NCI-H345 treated with DMSO at 0.1 percent for 48 hours (cell line): ENCODE measurements at regions not wholly inside any gene's neighbourhood (a gene's known extent, or its start where the extent isn't known, plus 50 kb on each side); places are given as distances from the start of the nearest gene placed in this dataset.
A peak's percentile ranks its signal among the peaks of the same experiment; 100 is the strongest.
"Not testable (repeated sequence)": the region's sequence is repeated elsewhere in the genome, so short reads cannot be mapped to it uniquely, and the experiment has no call there.

ENCODE experiments used
- DNase-seq: peaks from one replicate; lab custom pipeline; 2025; ENCODE audit not compliant: unreplicated experiment; lab: John Stamatoyannopoulos, UW

DNA sequence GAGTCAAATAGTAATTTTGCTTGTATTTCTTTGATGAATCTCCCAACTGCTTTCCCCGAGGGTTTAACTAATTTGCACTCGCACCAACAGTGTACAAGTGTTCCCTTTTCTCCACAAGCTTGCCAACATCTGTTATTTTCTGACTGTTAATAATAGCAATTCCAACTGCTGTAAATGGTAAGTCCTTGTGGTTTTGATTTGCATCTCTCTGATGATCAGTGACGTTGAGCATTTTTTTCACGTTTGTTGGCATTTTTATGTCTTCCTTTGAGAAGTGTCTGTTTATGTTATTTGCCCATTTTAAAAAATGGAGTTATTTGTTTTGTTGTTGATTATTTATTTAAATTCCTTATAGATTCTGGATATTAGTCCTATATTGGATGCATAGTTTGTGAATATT is 399.8 kb upstream of the MAN1A1 start:
- DNase-seq, result no peak

DNA sequence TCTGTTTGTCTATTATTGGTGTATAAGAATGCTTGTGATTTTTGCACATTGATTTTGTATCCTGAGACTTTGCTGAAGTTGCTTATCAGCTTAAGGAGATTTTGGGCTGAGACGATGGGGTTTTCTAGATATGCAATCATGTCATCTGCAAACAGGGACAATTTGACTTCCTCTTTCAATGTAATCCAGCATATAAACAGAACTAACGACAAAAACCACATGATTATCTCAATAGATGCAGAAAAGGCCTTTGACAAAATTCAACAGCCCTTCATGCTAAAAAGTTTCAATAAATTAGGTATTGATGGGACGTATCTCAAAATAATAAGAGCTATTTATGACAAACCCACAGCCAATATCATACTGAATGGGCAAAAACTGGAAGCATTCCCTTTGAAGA is 399.0 kb upstream of the MAN1A1 start:
- DNase-seq, result not testable (repeated sequence)

DNA sequence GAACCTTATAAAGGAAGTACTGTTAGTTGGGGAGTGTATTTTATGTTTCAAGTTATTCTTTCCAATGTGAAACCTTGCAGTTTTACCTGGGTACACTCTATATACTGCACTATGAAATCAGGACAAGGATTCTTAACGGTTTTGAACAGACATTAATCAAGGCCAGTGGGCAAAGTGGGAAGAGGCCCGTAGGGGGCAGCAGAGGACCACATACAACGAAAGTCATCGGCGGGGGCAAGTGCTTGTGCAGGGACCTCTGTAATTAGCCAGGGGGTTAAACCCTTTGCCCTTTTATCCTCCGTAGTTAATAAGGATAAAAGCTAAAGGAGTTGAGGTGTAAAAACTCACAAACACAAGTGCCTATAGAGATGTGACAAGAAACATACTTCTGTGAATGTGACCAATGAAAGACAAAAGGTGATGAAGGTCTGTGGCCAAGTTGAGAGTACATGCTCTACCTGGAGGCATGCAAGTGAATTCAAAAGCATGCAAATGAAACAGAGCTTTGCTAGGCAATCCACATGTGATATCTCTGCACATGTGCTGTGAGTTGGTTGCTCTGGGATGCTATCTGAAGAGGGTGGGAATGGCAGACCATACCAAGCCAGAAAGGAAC is 392.7 kb upstream of the MAN1A1 start:
- DNase-seq, result peak; percentile 30

DNA sequence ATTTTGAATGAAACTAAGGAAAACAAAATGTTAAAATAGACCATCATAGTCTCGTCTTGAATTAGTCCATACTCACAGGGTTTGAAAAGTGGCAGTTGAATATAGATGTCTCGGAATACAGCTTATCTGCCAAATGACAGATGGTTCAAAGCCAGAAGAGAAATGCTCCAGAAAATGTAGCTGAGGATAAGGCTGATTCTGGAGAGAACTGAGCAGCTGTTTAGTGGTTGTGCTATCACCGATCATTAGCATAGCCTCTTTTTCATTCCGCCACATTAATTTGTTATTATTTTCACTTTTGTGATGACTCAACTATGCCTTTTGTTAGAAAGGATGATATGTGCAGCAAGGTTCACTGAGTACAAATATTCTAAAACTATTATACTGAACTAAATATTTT is 390.2 kb upstream of the MAN1A1 start:
- no peak for DNase-seq

DNA sequence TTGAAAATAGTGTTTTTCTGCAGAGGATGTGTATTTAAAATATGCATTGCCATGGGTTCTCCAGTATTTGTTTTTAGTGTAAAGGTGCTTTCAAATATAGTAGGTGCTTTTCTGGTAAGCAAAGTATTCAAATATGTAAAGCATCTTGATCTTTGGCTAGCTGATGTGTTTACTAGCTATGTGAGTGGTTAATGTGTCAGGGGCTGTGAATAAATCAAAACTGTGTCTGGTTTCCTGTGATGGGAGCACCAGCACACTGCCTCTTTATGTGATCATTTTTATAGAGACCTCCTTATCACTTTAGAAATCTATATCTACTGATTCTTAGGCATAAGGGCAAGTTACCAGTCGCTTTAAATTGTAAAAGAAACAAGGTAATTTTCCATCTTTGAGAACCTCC is 388.9 kb upstream of the MAN1A1 start:
- DNase-seq, result no peak

DNA sequence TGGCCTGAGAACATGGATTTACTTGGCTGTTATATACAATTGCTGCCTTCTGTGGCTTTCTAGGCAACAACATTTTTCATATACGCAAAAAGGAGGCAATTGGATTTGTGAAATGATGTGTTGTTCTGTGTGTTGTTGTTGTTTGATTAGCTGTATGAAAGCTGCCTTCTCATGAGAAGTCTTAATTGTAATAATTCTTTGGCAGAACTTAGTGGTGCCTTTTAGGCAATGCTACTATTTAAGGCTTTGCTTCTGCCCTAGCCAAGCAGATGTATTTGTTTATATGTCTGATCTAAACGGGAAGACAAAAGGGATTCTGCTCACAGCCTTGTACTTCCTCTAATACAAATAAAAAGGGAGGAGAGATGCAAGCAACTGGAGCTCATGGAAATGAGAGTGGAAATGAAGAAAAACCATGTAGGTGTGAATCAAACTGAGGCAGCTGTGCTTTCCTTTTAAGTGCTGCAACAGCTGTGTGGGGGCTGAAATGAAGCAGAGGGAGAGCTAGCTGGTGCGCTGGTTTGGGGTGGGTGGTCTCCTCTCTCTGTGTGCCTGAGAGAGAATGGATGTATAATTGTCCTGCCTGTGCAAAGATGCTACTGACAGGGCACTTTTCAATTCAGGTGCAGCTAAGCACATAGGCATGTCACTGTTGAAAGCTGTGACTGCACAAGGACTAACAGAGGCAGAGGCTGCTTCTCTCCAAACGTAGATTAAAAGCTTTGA is 386.9 kb upstream of the MAN1A1 start:
- DNase-seq, result no peak

DNA sequence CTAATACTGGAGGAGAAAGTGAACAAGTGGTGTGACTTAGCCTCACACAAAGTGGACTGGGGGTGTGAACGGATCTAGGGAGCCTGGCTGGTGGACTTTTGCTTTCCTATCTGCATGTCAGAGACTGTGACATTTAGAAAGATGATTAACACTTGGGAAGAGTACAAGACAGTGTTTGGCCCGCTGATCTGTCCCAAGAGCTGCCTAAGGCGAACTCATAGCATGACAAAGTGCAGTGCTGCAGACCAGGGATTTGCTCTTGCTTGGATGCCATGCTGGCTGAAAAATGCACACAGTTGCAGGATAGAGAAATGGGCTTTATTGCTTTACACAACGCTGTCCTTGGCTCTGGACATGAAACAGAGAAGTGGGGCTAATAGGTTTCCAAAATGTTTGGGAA is 386.0 kb upstream of the MAN1A1 start:
- DNase-seq, result no peak

DNA sequence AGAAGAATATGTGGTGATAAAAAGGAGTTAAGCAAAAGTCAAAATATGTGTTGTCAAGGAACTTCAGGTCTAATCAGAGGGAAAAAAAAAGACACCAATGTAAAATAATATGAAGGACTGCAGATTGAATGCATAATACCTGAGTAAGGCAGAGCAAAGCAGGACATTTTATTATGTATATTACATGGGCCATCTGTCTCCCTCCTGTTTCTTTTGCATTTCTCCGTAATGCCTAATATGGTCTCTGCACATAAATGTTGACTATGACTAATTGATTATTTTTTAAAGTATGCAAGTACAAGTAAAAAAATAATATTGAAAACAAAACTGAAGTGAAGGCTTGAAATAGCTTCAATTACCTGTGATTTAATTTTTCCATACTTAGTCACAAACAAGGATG is 384.7 kb upstream of the MAN1A1 start:
- no peak for DNase-seq

DNA sequence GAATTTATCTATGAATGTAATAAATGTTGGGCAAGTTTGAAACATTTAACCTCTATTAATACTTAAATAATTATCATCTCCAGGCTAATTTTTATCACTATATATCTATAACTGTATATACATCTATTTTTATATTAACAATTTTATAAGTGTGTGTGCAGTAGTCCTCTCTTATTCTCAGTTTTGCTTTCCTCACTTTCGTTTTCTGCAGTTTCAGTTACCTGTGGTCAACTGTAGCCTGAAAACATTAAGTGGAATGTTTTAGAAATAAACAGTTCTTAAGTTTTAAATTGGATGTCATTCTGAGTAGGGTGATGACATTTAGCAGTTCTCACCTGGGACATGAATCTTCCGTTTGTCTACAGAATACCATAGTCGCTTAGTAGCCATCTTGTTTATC is 379.4 kb upstream of the MAN1A1 start:
- DNase-seq, result no peak

DNA sequence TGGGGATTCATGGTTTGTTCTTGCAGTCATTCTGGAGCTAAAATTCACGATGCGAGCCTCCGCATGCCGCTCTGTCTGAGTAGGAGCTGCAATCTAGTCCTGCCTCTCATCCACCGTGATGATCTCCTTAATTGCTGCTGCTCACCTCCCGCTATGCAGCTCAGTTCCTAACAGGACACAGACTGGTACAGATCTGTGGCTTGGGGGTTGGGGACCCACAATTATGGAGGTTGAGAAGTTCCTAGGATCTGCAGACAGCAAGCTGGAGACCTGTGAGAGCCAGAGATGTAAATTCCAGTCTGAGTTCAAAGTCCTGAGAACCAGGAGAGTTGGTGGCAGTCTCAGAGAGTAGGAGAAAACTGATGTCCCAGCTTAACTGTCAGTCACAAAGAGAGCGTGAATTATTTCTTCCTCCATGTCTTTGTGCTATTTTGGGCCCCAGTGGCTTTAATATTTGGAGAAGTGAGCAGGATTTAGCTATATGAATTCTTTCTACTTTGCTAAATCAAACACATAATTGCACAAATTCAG is 378.7 kb upstream of the MAN1A1 start:
- no peak for DNase-seq

DNA sequence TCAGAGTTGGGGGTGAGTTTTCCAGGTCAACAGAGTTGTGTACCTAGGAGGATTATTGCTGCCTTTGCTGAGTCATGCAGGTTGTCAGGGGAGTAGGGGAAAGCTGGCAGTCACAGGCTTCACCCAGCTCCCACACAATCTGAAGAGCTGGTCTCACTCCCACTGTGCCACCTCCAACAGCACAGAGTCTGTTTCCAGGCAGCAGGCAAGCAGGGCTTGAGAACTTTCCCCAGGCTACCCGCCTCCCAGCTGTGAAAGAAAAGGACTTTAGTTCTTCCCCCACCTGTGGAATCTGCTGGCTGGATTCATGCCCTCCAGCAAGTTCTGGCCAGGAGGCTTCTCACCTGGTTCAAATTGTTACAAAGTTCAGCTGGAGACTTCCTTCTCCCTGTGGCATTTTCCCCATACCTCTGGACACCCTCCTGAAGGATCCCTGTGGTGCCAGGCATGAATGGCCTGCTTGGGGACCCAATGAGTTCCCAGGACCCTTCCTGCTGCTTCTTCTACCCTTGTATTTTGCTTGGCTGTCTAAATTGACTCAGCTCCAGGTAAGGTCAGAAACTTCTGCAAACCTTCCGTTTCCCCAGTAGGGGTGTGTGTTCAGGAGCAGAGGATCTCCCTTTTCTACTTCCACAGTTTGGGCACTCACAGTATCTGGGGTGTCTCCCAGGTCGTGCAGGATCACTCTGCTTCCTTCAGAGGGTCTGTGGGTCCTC is 378.1 kb upstream of the MAN1A1 start:
- no peak for DNase-seq

DNA sequence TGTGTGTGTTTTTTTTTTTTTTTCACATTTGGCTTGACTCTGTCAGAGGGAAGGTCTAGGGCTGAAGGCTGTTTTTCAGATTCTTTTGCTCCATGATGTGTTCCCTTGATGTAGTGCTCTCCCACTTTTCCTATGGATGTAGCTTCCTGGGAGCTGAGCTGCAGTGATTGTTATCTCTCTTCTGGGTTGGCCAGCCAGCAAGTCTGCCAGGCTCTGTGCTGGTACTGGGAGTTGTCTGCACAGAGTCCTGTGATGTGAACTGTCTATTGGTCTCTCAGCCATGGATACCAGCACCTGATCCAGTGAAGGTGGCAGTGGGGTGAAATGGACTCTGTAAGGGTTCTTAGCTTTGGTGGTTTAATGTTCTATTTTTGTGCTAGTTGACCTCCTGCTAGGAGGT is 377.4 kb upstream of the MAN1A1 start:
- not testable (repeated sequence) for DNase-seq

DNA sequence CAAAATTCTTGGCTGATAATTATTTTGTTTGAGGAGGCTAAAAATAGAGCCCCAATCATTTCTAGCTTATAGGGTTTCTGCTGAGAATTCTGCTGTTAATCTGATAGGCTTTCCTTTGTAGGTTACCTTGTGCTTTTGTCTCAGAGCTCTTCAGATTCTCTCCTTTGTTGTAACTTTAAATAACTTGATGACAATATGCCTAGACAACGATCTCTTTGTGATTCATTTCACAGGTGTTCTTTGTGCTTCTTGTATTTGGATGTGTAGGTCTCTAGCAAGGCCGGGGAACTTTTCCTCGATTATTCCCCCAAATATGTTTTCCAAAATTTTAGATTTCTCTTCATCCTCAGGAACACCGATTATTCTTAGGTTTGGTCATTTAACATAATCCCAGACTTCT is 376.5 kb upstream of the MAN1A1 start:
- DNase-seq, result no peak

DNA sequence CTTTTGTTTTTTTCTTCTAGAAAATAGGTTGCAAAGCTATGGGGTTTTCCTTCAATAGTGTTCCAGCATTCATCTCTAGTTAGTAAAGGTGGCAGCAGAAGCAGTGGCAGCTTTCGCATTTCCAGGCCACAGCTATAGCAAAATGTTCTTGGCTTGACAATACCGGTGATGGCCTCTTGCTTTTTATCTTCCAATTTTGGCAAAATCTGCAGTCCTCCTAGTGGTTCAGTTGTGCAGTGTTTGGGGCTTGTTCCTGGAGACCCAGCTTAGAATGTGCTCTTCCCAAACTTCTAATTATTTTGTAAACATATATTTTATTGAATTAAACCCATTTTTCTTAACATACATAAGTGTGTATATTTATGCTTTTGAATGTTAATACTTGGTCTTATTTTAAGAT is 370.6 kb upstream of the MAN1A1 start:
- DNase-seq, result no peak

DNA sequence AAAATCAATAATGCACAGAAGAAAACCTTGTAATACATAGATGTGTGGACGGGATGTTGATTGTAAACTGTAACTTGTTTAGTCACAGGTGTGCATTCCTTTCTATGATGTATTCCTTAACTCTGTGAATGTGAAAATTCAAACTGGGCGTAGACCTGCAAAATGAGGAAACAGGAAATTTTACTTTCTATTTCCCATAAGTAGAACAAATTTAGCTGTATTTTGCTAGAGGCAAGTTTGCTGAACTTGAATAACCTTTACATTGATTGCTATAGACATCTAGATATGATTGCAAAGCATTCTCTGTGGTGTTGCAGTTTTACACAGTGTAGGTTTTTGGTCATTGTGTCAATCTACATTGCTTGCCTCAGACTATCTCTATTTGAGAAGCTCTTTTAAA is 368.4 kb upstream of the MAN1A1 start:
- DNase-seq, result no peak

DNA sequence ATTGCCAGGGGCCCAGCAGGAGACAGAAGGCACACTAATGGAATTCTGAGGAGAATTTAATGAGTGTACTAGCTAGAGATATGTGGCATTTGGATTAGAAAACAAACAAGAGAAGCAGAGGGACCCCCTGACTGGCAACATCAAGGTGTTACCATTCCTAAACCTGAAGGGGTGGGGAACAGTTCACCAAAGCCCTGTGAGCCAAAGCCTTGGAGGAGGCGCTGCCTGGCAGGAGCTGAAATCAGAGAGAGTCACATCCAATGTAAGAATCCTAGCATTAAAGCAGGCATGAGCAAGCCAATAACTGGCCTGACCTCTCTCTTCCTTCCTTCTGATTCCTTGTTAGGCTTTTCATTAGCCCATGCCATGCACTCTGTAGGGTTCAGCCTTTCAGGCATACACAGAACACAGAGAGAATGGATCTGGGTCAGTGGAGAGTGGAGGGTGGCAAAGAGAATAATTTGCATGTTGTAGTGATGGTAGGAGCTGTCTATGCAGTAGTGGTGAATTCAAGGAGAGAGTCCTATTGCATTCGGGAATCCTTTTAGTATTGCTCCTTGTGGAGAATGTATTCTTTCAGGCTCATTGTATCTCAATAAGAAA is 367.2 kb upstream of the MAN1A1 start:
- DNase-seq, result no peak

DNA sequence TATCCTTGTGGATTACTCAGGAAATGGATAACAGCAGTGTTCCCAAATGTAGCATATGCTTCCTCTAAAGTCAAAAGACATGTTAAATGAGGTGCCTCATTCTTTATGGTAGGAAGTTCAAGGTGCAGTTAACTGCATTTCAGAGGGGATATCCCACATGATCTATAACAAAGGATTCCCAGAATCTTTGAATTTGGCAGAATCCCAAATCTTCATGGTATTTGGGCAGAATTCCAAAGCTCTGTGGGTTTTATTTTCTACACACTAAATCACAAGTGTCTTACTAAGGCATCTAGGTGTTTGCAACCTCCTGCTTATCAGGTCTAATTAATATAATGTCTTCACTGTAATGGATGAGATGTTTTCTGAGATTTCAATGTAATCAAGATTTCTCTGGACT is 364.3 kb upstream of the MAN1A1 start:
- DNase-seq, result no peak

DNA sequence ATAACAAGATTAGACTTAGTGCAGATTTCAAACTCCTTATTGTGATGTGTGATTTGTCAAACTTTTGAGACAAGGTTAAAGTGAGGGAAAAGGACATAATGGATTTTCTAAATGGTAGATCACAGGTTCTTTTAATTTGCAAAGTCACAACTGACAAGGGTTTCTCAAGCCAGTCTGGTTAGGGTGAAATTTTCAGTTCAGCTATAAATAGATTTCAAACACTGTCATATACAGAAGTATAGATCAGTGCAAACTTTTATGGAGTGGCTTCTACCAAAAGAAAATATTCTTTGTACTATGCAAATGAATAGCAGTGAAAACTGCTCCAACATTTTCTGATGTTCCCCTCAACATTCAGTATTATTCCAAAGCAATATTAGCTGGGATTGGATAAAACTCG is 337.1 kb upstream of the MAN1A1 start:
- no peak for DNase-seq

DNA sequence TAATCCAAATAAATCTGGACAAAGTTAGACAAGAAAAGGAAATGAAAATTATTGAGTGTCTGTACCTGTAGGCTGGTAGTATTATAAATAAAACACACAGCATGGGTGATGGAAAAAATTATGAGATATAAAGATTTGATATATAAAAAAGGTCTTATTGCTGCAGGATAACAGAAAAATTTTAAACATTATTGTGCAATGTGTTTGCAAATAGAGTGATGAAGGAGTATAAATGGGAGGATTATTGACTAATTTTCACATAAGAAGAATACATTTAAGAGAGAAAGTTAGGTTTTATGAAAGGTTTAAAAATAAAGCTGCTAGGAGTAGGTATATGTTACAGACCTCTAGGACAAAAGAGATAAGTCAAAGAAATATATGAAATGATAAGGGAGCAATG is 336.7 kb upstream of the MAN1A1 start:
- DNase-seq, result no peak

DNA sequence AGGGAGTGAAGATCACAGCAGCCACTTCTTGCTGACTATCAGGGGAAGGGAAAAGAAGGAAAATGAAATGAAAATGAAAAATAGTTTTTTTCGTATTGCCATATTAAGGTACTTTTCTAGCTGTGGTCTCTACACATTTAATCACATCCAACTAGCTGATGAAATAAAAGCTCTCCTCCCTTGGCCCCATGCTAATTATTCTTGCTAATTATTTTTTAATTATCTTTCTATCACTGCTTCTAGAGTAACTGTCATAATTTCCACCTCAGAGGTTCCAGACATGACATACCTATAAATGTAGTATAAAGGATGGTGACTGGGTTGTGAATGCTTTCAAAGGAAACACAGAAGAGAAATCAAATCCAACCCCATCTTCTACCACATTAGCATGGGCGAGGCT is 334.1 kb upstream of the MAN1A1 start:
- DNase-seq, result no peak

DNA sequence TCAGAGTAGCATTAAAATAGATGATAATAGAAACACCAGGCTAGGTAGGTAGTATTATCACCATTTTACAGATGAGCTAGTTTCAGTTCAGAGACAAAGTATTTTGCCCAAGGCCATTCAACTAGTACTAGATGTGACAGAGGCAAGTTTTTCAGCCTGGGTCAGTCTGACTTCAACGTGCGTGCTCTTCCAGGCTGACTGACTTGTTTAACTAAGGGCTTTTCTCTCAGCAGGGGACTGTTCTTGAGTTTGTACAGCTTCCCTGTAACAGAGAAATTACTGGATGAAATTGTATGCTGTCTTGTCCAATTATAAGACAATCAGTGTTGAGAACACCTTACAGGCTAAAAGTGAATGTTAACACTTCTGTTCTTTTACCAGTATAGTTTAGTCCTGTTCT is 333.5 kb upstream of the MAN1A1 start:
- no peak for DNase-seq

DNA sequence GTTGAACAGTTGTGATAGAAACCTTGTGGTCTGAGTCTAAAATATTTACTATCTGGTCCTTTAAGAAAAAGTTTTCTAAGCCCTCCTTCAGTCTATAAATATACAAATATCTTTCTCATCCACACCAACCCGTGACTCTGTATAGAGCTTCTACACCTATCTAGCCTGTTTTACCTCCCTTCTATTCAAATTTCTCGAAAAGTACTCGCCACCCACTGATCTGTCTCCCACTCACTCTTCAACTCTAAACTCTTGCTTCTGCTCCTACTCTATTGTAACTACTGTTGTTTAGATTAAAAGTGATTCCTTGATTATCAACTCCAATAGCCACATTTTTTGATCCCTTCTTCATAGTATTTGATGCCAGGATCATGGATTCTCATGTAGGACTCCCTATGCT is 329.4 kb upstream of the MAN1A1 start:
- DNase-seq, result no peak
